ENCODE measurements at regions not wholly inside any gene's neighbourhood (a gene's known extent, or its start where the extent isn't known, plus 50 kb on each side); places are given as distances from the start of the nearest gene placed in this dataset.

DNA sequence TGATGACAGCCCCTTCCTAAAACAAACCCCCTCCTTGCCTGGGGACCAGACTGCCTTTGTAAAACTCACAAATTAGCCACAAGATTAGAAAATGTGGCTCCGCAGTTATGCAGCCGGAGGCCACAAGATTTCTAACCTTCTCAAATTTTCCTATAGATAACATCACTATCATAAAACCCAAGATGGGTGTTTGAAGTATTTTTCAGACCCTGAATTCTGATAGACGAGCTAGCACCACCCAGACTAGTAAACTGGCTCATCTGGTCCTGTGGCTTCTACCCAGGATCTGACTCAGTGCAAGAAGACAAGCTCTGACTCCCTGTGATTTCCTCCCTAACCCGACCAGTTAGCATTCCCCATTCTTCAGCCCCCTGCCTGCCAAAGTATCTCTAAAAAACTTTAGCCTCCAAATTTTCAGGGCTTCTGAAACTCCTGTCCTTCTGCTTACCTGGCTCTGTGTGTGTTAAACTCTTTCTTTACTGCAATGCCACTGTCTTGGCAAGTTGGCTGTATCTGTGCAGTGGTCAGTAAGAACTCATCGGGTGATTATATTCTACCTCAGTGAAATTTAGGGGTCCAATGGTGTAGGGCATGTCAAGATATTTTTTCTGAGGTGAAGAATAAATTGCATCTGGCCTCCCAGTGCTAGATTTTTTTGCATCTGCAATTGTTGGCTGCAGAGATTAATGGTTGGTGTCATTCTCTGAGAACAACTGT, 102.1 kb downstream of the S1PR1 start:
- no peaks in the 10 kb centered on the region for H3K36me3 ChIP-seq
- peaks cover 0 to 10% (median 2%) of the 10 kb centered on the region in 4 donors for H3K9me3 ChIP-seq
- no peaks in the 10 kb centered on the region for H3K27me3 ChIP-seq
- no peak overlapping the region for H3K4me3 ChIP-seq
- WGBS, result 61% methylated on average over 5 of the region's 5 CpGs
- no peak overlapping the region for H3K27ac ChIP-seq (replicated peaks in 1 of 4)
- intact Hi-C loops (cut with DNase I), result no loop called here
- H3K4me1 ChIP-seq, result no peaks in the 10 kb centered on the region
- TF ChIP-seq POLR2A (IDR thresholded peaks at IDR 0.05; ENCODE audit: low read depth) (no peak), CTCF (IDR thresholded peaks at IDR 0.05) (no peak), POLR2AphosphoS5 (IDR thresholded peaks at IDR 0.05) (no peak), EP300 (IDR thresholded peaks at IDR 0.05) (no peak)
- peak; percentile 75 for DNase-seq (ENCODE audit: extremely low spot score)

DNA sequence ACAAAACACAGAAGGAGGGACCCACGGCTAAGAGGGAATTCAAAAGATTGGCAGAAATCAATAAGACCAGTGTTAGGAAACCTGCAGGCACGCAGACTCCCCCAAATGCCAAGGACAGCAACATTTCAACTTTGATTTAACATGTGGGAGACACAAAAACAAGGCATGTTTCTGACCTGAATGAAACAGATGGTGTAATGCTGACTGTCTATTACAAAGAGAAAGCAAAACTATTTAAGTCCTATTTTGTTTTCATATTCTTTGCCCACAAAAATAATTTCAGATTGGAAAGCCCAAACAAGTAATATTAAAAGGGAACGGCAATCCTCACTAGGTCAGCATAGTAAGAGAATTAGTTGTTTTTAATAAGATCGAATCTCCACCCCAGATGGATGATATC, 107.9 kb downstream of the S1PR1 start:
- DNase-seq (ENCODE audit: extremely low spot score), result peak; percentile 45
- WGBS, result 63% methylated on average over 4 of the region's 4 CpGs
- H3K27me3 ChIP-seq, result no peaks in the 10 kb centered on the region
- intact Hi-C loops (cut with DNase I), result loop anchor here (5.0 kb wide), 1 partner anchor 32 kb away; no protein-coding TSS in a partner anchor
- no peaks in the 10 kb centered on the region for H3K9me3 ChIP-seq
- TF ChIP-seq POLR2AphosphoS5 (IDR thresholded peaks at IDR 0.05) (no peak), CTCF (IDR thresholded peaks at IDR 0.05) (no peak), POLR2A (IDR thresholded peaks at IDR 0.05; ENCODE audit: low read depth) (no peak), EP300 (IDR thresholded peaks at IDR 0.05) (no peak)
- no peaks in the 10 kb centered on the region for H3K4me1 ChIP-seq
- no peaks in the 10 kb centered on the region for H3K36me3 ChIP-seq
- H3K27ac ChIP-seq (replicated peaks in 1 of 4), result no peak overlapping the region
- no peak overlapping the region for H3K4me3 ChIP-seq

GRCh38 chr1:101346419-101346818, 109.6 kb downstream of the S1PR1 start:
- WGBS, result 87% methylated on average over 2 of the region's 2 CpGs
- Histone ChIP-seq H3K27me3 (no peaks in the 10 kb centered on the region), H3K9me3 (no peaks in the 10 kb centered on the region), H3K27ac (replicated peaks in 1 of 4) (no peak overlapping the region), H3K36me3 (no peaks in the 10 kb centered on the region), H3K4me3 (no peak overlapping the region), H3K4me1 (no peaks in the 10 kb centered on the region)
- no peak for DNase-seq (ENCODE audit: extremely low spot score)
- intact Hi-C loops (cut with DNase I), result loop anchor here (5.0 kb wide), 1 partner anchor 34 kb away; no protein-coding TSS in a partner anchor
- TF ChIP-seq EP300 (IDR thresholded peaks at IDR 0.05) (no peak), POLR2A (IDR thresholded peaks at IDR 0.05; ENCODE audit: low read depth) (no peak), POLR2AphosphoS5 (IDR thresholded peaks at IDR 0.05) (no peak)

- Histone ChIP-seq H3K27me3 (no peaks in the 10 kb centered on the region), H3K4me3 (no peak overlapping the region), H3K4me1 (peaks cover 0 to 5% (median 0%) of the 10 kb centered on the region in 4 donors), H3K9me3 (no peaks in the 10 kb centered on the region), H3K27ac (replicated peaks in 1 of 4) (no peak overlapping the region), H3K36me3 (no peaks in the 10 kb centered on the region)
- intact Hi-C loops (cut with DNase I), result loop anchor here (5.0 kb wide), 1 partner anchor 49 kb away; no protein-coding TSS in a partner anchor
- no peak for TF ChIP-seq CTCF (IDR thresholded peaks at IDR 0.05)
- 96% methylated on average over 3 of the region's 3 CpGs for WGBS
- DNase-seq (ENCODE audit: extremely low spot score), result peak; percentile 7
Observed at GRCh38 chr1:101356013-101356412, 119.2 kb downstream of the S1PR1 start.

GRCh38 chr1:101356604-101357443, 120.0 kb downstream of the S1PR1 start:
- no peak overlapping the region for H3K27ac ChIP-seq (replicated peaks in 1 of 4)
- H3K4me3 ChIP-seq, result no peak overlapping the region
- TF ChIP-seq EP300 (IDR thresholded peaks at IDR 0.05) (no peak), CTCF (IDR thresholded peaks at IDR 0.05) (no peak), POLR2AphosphoS5 (IDR thresholded peaks at IDR 0.05) (no peak), POLR2A (IDR thresholded peaks at IDR 0.05; ENCODE audit: low read depth) (no peak)
- peak; percentile 45 for DNase-seq (ENCODE audit: extremely low spot score)
- no peaks in the 10 kb centered on the region for H3K9me3 ChIP-seq
- peaks cover 0 to 5% (median 0%) of the 10 kb centered on the region in 4 donors for H3K4me1 ChIP-seq
- 76% methylated on average over 5 of the region's 5 CpGs for WGBS
- no peaks in the 10 kb centered on the region for H3K27me3 ChIP-seq
- no peaks in the 10 kb centered on the region for H3K36me3 ChIP-seq
- intact Hi-C loops (cut with DNase I), result loop anchor here (5.0 kb wide), 1 partner anchor 50 kb away; no protein-coding TSS in a partner anchor
